HCT116 (cell line): ENCODE measurements at regions not wholly inside any gene's neighbourhood (a gene's known extent, or its start where the extent isn't known, plus 50 kb on each side); places are given as distances from the start of the nearest gene placed in this dataset.

Source experiments
- ATAC-seq: fragments of 200-7000 bp; cut with Tn5 transposase; 2 replicates; pipeline ENCODE4 v1.9.1; 2020; ENCODE audit warnings: mild to moderate bottlenecking, moderate library complexity
- BruUV-seq: library from RNA; stranded (reverse); fragments of 400-500 nt; replicated peaks from 2 replicates; lab custom pipeline; 2021; lab: Mats Ljungman, UMichigan
- CTCF ChIA-PET: fragments of 300-600 bp; sonication (Branson Sonifier 250); formaldehyde crosslinking; loops from one replicate; lab custom pipeline; 2021; ENCODE audit warnings: antibody characterized with exemption; lab: Charles Lee
- POLR2A ChIA-PET: fragments of 300-600, 350-600 bp; sonication (Branson Sonifier 250); formaldehyde crosslinking; loops from one replicate; lab custom pipeline; 2021; ENCODE audit warnings: antibody characterized with exemption; lab: Charles Lee
- RAD21 ChIA-PET, 2 experiments: fragments of 300-600 bp; sonication (Branson Sonifier 250); formaldehyde crosslinking; loops; one replicate each; lab custom pipeline; 2023; ENCODE audit warnings: low total read pairs in 2 of 2; ENCODE audit not compliant: uncharacterized antibody in 2 of 2, unreplicated experiment in 2 of 2, low non-redundant PET in 1 of 2; lab: Charles Lee
- DNase-seq: peaks from one replicate; pipeline ENCODE4 v3.0.0-alpha.2; 2010; ENCODE audit warnings: low read depth, low spot score
- H2AFZ ChIP-seq: fragments of 200-600 bp; shearing (Covaris generic), sonication (generic); 2 replicates; pipeline ENCODE4 v1.6.1; 2017; ENCODE audit warnings: low read depth, mixed run types, mixed read lengths, antibody characterized with exemption, low read length; ENCODE audit not compliant: poor library complexity, severe bottlenecking
- H3K27ac ChIP-seq: 2 replicates; pipeline ENCODE4 v1.5.1; 2012; ENCODE audit warnings: low read depth, low read length
- H3K27me3 ChIP-seq: fragments of 200-600 bp; sonication (generic); 2 replicates; pipeline ENCODE4 v1.6.1; 2016; ENCODE audit warnings: mixed run types, low read length, mixed read lengths; ENCODE audit not compliant: insufficient read depth
- H3K36me3 ChIP-seq, 2 experiments: fragments of 200-500 bp in 1 of 2; fragments of 200-600 bp in 1 of 2; sonication (Bioruptor generic) in 1 of 2; sonication (generic) in 1 of 2; 2 replicates each; pipeline versions ENCODE4 v1.5.1 to v1.6.1; 2014 to 2016; ENCODE audit warnings: low read length in 2 of 2, inconsistent platforms in 1 of 2, mixed read lengths in 1 of 2, mixed run types in 1 of 2; ENCODE audit not compliant: insufficient read depth in 2 of 2, control insufficient read depth in 1 of 2
- H3K4me1 ChIP-seq, 2 experiments: fragments of 200-600 bp in 1 of 2; sonication (generic) in 1 of 2; 2 replicates each; pipeline versions ENCODE4 v1.5.1 to v1.6.1; 2012 to 2017; ENCODE audit warnings: low read length in 2 of 2, inconsistent platforms in 1 of 2, mild to moderate bottlenecking in 1 of 2, mixed read lengths in 1 of 2, mixed run types in 1 of 2, moderate library complexity in 1 of 2; ENCODE audit not compliant: insufficient read depth in 2 of 2, control insufficient read depth in 1 of 2
- H3K4me2 ChIP-seq: fragments of 200-600 bp; sonication (generic); 2 replicates; pipeline ENCODE4 v1.6.1; 2017; ENCODE audit warnings: mixed run types, low read length, mixed read lengths
- H3K4me3 ChIP-seq, 2 experiments: fragments of 200-600 bp in 1 of 2; sonication (generic) in 1 of 2; replicated peaks in 1 of 2; 2 replicates each; pipeline ENCODE4 v1.5.1; 2011 to 2016; ENCODE audit warnings: low read length in 2 of 2, control low read depth in 1 of 2, low read depth in 1 of 2, mild to moderate bottlenecking in 1 of 2, mixed read lengths in 1 of 2, mixed run types in 1 of 2
- H3K79me2 ChIP-seq: fragments of 200-600 bp; sonication (generic); 2 replicates; pipeline ENCODE4 v1.6.1; 2017; ENCODE audit warnings: mild to moderate bottlenecking, mixed run types, low read length, moderate library complexity, mixed read lengths; ENCODE audit not compliant: insufficient read depth
- H3K9ac ChIP-seq: fragments of 200-600 bp; sonication (generic); 2 replicates; pipeline ENCODE4 v1.6.1; 2016; ENCODE audit warnings: low read length, mixed read lengths
- H3K9me2 ChIP-seq: fragments of 200-600 bp; sonication (generic), shearing (Covaris generic); 2 replicates; pipeline ENCODE4 v1.6.1; 2017; ENCODE audit warnings: mixed run types, mild to moderate bottlenecking, moderate library complexity; ENCODE audit not compliant: insufficient read depth
- H3K9me3 ChIP-seq, 2 experiments: fragments of 200-500 bp in 1 of 2; fragments of 200-600 bp in 1 of 2; sonication (Bioruptor generic) in 1 of 2; sonication (generic) in 1 of 2; 2 replicates each; pipeline ENCODE4 v1.6.1; 2014 to 2017; ENCODE audit warnings: low read length in 2 of 2, mixed read lengths in 2 of 2, inconsistent platforms in 1 of 2, low read depth in 1 of 2, mild to moderate bottlenecking in 1 of 2, mixed run types in 1 of 2, moderate library complexity in 1 of 2; ENCODE audit not compliant: control insufficient read depth in 1 of 2, insufficient read depth in 1 of 2
- H4K20me1 ChIP-seq: fragments of 200-600 bp; sonication (generic), shearing (Covaris generic); 2 replicates; pipeline ENCODE4 v1.6.1; 2017; ENCODE audit warnings: mixed run types, mild to moderate bottlenecking, moderate library complexity; ENCODE audit not compliant: insufficient read depth
- ATF3 ChIP-seq: IDR thresholded peaks from 2 replicates; pipeline ENCODE4 v1.6.1; 2012
- CBX3 ChIP-seq: IDR thresholded peaks from 2 replicates; pipeline ENCODE4 v1.6.1; 2012; ENCODE audit warnings: low read depth
- EGR1 ChIP-seq: IDR thresholded peaks from 2 replicates; pipeline ENCODE4 v1.6.1; 2012; ENCODE audit warnings: low read depth
- MAX ChIP-seq: IDR thresholded peaks from 2 replicates; pipeline ENCODE4 v1.6.1; 2012
- POLR2AphosphoS5 ChIP-seq: IDR thresholded peaks from 2 replicates; pipeline ENCODE4 v1.6.1; 2011; ENCODE audit warnings: mild to moderate bottlenecking, low read depth, low read length, moderate library complexity
- REST ChIP-seq: IDR thresholded peaks from 2 replicates; pipeline ENCODE4 v1.6.1; 2012; ENCODE audit warnings: low read depth
- SRF ChIP-seq: IDR thresholded peaks from 2 replicates; pipeline ENCODE4 v1.6.1; 2012; ENCODE audit warnings: low read depth
- TCF7L2 ChIP-seq: IDR thresholded peaks from 2 replicates; pipeline ENCODE4 v1.7.0; 2011; ENCODE audit warnings: borderline replicate concordance, inconsistent platforms; ENCODE audit not compliant: insufficient read depth, insufficient read length; ENCODE audit errors: extremely low read depth
- YY1 ChIP-seq: IDR thresholded peaks from 2 replicates; pipeline ENCODE4 v1.6.1; 2011; ENCODE audit warnings: low read length, low read depth, moderate library complexity, mild to moderate bottlenecking; ENCODE audit not compliant: insufficient replicate concordance; ENCODE audit errors: extremely low read depth
- ZFX ChIP-seq: fragments of 450-650 bp; IDR thresholded peaks from 2 replicates; pipeline ENCODE4 v1.6.1; 2017
- ZNF274 ChIP-seq: fragments of 200-500 bp; sonication (Bioruptor generic); IDR thresholded peaks from 2 replicates; pipeline ENCODE4 v1.6.1; 2014; ENCODE audit warnings: mild to moderate bottlenecking, low read depth, low read length, inconsistent platforms
- intact Hi-C: fragments of 100-400 bp; cut with micrococcal nuclease; formaldehyde crosslinking; loops from 2 replicates; pipeline ENCODE4 v1.10.0; 2022

- H3K4me3 ChIP-seq = no peak overlapping the region
- H3K9me2 ChIP-seq = no peaks in the 10 kb centered on the region
- H3K36me3 ChIP-seq = no peaks in the 10 kb centered on the region
- intact Hi-C loops = no loop called here
- DNase-seq (no peak), ATAC-seq (no peak)
- H3K9ac ChIP-seq = no peak overlapping the region
- H3K27ac ChIP-seq = no peak overlapping the region
- no TSS peak for BruUV-seq
- no peak overlapping the region for H3K4me2 ChIP-seq
- CTCF ChIA-PET = no interaction called here
- peaks cover 7% of the 10 kb centered on the region; the same call in 1 of the 2 replicates for H3K27me3 ChIP-seq
- TF ChIP-seq POLR2AphosphoS5 (no peak), YY1 (no peak), REST (no peak), SRF (no peak), EGR1 (no peak), ZFX (no peak), ZNF274 (no peak), MAX (no peak), ATF3 (no peak), TCF7L2 (no peak), CBX3 (no peak)
- RAD21 ChIA-PET = no interaction called here
- no peaks in the 10 kb centered on the region for H4K20me1 ChIP-seq
- H3K79me2 ChIP-seq = no peaks in the 10 kb centered on the region
- H2AFZ ChIP-seq = no peak overlapping the region
- POLR2A ChIA-PET = no interaction called here
- no peaks in the 10 kb centered on the region for H3K9me3 ChIP-seq
- H3K4me1 ChIP-seq = no peaks in the 10 kb centered on the region
These were observed 272.6 kb upstream of the HS6ST1 start for GRCh38 chr2:128591022-128591860.
